Trophoblast cell (in vitro differentiated cells and primary cell): ENCODE measurements at regions not wholly inside any gene's neighbourhood (a gene's known extent, or its start where the extent isn't known, plus 50 kb on each side); places are given as distances from the start of the nearest gene placed in this dataset.

Source experiments
- DNase-seq, 2 donors: peaks; one replicate each; pipeline ENCODE4 v3.0.0-alpha.2; 2016
- H2AFZ ChIP-seq: 2 replicates; pipeline ENCODE4 v1.6.1; 2013; ENCODE audit warnings: low read length, moderate library complexity, mild to moderate bottlenecking; ENCODE audit not compliant: insufficient read depth, poor library complexity
- H2AK5ac ChIP-seq: 2 replicates; pipeline ENCODE4 v1.6.1; 2013; ENCODE audit warnings: mild to moderate bottlenecking, low read length
- H2BK120ac ChIP-seq: 2 replicates; pipeline ENCODE4 v1.6.1; 2013; ENCODE audit warnings: low read length, mild to moderate bottlenecking, moderate library complexity; ENCODE audit not compliant: insufficient read depth, poor library complexity
- H2BK12ac ChIP-seq: 2 replicates; pipeline ENCODE4 v1.6.1; 2013; ENCODE audit warnings: mild to moderate bottlenecking, low read length, moderate library complexity
- H2BK5ac ChIP-seq: 2 replicates; pipeline ENCODE4 v1.6.1; 2013; ENCODE audit warnings: low read length, low read depth, moderate library complexity, mild to moderate bottlenecking; ENCODE audit not compliant: poor library complexity
- H3K14ac ChIP-seq: 2 replicates; pipeline ENCODE4 v1.6.1; 2013; ENCODE audit warnings: mild to moderate bottlenecking, low read length
- H3K18ac ChIP-seq: 2 replicates; pipeline ENCODE4 v1.6.1; 2013; ENCODE audit warnings: mild to moderate bottlenecking, low read length
- H3K23ac ChIP-seq: 2 replicates; pipeline ENCODE4 v1.6.1; 2013; ENCODE audit warnings: low read length
- H3K27ac ChIP-seq: 2 replicates; pipeline ENCODE4 v1.5.1; 2013; ENCODE audit warnings: low read depth, mild to moderate bottlenecking, inconsistent platforms, low read length, moderate library complexity
- H3K27me3 ChIP-seq: 2 replicates; pipeline ENCODE4 v1.6.1; 2013; ENCODE audit warnings: inconsistent platforms, mild to moderate bottlenecking, low read length, moderate library complexity; ENCODE audit not compliant: insufficient read depth
- H3K36me3 ChIP-seq, 2 experiments: 1 replicate in 1 of 2; 2 replicates in 1 of 2; pipeline ENCODE4 v1.6.1; 2013; ENCODE audit warnings: low read length in 2 of 2, mild to moderate bottlenecking in 2 of 2, moderate library complexity in 1 of 2; ENCODE audit not compliant: insufficient read depth in 2 of 2, control insufficient read depth in 1 of 2
- H3K4ac ChIP-seq: 2 replicates; pipeline ENCODE4 v1.6.1; 2013; ENCODE audit warnings: low read depth, mild to moderate bottlenecking, low read length, moderate library complexity
- H3K4me1 ChIP-seq, 2 experiments: 1 replicate in 1 of 2; 2 replicates in 1 of 2; pipeline ENCODE4 v1.6.1; 2013; ENCODE audit warnings: low read length in 2 of 2, mild to moderate bottlenecking in 2 of 2, moderate library complexity in 1 of 2; ENCODE audit not compliant: insufficient read depth in 2 of 2, control insufficient read depth in 1 of 2
- H3K4me2 ChIP-seq: 2 replicates; pipeline ENCODE4 v1.6.1; 2013; ENCODE audit warnings: inconsistent platforms, mild to moderate bottlenecking, low read length, moderate library complexity
- H3K4me3 ChIP-seq: 2 replicates; pipeline ENCODE4 v1.5.1; 2013; ENCODE audit warnings: mild to moderate bottlenecking, low read depth, low read length, inconsistent platforms
- H3K79me1 ChIP-seq: one replicate; pipeline ENCODE4 v1.6.1; 2013; ENCODE audit warnings: low read length
- H3K79me2 ChIP-seq: 2 replicates; pipeline ENCODE4 v1.6.1; 2013; ENCODE audit warnings: low read length, mild to moderate bottlenecking; ENCODE audit not compliant: control insufficient read depth, insufficient read depth, poor library complexity
- H3K9ac ChIP-seq: 2 replicates; pipeline ENCODE4 v1.6.1; 2013; ENCODE audit warnings: mild to moderate bottlenecking, low read length
- H3K9me3 ChIP-seq: 2 replicates; pipeline ENCODE4 v1.6.1; 2013; ENCODE audit warnings: low read depth, mild to moderate bottlenecking, control low read depth, inconsistent platforms, low read length; ENCODE audit not compliant: insufficient read depth
- H4K12ac ChIP-seq: 2 replicates; pipeline ENCODE4 v1.6.1; 2013; ENCODE audit warnings: low read depth, mild to moderate bottlenecking, low read length, moderate library complexity
- H4K8ac ChIP-seq: 2 replicates; pipeline ENCODE4 v1.6.1; 2013; ENCODE audit warnings: low read depth, mild to moderate bottlenecking, low read length, moderate library complexity
- H4K91ac ChIP-seq: one replicate; pipeline ENCODE4 v1.6.1; 2013; ENCODE audit warnings: low read depth, mild to moderate bottlenecking, low read length, moderate library complexity
- WGBS: extraction: QIAGEN DNeasy Blood & Tissue Kit; methylation state at CpG from one replicate; pipeline ENCODE4 v1.1.7; 2013; ENCODE audit warnings: missing lambda C conversion rate; ENCODE audit not compliant: insufficient read length, insufficient coverage; ENCODE audit errors: extremely low coverage; 5-methylcytosine and 5-hydroxymethylcytosine counted together

DNA sequence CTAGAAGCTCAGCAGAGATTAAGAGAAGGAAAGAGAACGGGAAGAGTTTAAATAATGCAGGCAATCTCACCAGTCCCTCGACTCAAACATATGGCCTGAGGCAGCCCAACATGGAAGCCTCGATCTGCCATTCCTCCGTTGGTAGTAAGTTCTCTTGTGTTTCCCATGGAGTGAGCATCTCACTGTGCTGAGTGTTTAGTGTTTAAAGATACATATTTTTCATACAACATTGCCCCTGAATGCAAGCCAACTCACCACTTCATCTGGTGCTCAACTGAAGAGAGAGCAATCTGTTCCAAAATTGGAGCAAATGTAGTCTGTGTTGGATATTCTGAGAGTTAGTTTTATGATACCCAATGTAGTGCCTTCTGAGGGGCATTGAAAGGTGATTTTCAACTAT is 171.5 kb upstream of the ATP10B start:
- Histone ChIP-seq H3K27me3 (no peaks in the 10 kb centered on the region), H2BK5ac (no peak overlapping the region), H3K9me3 (no peaks in the 10 kb centered on the region), H2AFZ (no peak overlapping the region), H2AK5ac (no peak overlapping the region), H3K4me1 (no peaks in the 10 kb centered on the region), H3K36me3 (no peaks in the 10 kb centered on the region), H3K4ac (no peak overlapping the region), H3K79me1 (no peaks in the 10 kb centered on the region), H4K8ac (no peak overlapping the region), H4K91ac (no peak overlapping the region), H4K12ac (no peak overlapping the region), H2BK120ac (no peak overlapping the region), H3K4me3 (no peak overlapping the region), H3K27ac (no peak overlapping the region), H3K4me2 (no peak overlapping the region), H3K9ac (no peak overlapping the region), H3K18ac (no peak overlapping the region), H2BK12ac (no peak overlapping the region), H3K23ac (no peak overlapping the region), H3K14ac (no peak overlapping the region), H3K79me2 (no peaks in the 10 kb centered on the region)
- WGBS: no CpG with 5 or more reads among the region's 4 CpGs
- no peak for DNase-seq

DNA sequence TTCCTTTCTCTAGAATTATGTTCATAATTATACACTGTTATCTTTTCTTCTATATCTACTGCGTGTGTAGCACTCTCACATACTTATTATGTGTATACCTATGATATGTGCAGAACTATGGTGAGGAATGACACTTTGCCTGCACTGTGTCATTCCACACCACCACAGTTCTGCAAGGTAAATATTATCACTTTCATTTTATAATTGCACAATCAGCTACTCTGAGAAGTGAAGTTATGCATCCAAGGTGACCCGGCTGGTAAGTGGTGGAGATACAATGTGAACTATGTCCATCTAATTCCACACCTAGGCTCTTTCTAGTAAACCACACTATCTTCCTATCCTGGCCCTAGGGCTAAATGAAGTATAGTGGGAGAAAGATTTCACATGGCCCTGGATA is 170.1 kb upstream of the ATP10B start:
- no peaks in the 10 kb centered on the region for H3K79me2 ChIP-seq
- no peak overlapping the region for H3K14ac ChIP-seq

DNA sequence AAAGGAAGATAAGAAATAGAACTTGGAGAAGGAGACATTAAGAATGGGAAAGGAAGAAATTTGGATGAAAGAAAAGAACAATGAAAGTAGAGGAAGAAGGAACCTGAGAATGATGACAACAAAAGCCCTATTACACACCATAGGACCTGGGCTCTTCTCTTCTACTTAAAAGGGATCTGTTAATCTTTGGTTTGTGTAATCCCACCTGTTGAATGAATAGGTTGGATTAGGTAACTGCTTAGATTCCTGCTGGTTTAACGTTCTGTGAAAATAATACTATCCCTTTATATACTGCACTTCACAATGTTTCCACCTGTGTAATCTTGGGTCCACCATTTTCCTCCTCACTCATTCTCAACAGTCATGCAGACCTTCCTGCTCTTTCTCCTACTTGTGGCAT is 157.8 kb upstream of the ATP10B start:
- Histone ChIP-seq H3K23ac (no peak overlapping the region), H2BK120ac (no peak overlapping the region), H3K9me3 (peaks cover 4% of the 10 kb centered on the region), H3K27ac (no peak overlapping the region), H3K4ac (no peak overlapping the region), H2BK12ac (no peak overlapping the region), H3K14ac (no peak overlapping the region), H3K27me3 (no peaks in the 10 kb centered on the region), H2BK5ac (no peak overlapping the region), H3K18ac (no peak overlapping the region), H3K4me3 (no peak overlapping the region), H3K4me1 (no peaks in the 10 kb centered on the region), H4K12ac (no peak overlapping the region), H3K4me2 (no peak overlapping the region), H2AFZ (no peak overlapping the region), H2AK5ac (no peak overlapping the region), H4K8ac (no peak overlapping the region), H4K91ac (no peak overlapping the region), H3K9ac (no peak overlapping the region), H3K79me1 (no peaks in the 10 kb centered on the region), H3K36me3 (no peaks in the 10 kb centered on the region), H3K79me2 (no peaks in the 10 kb centered on the region)
- DNase-seq: no peak
- WGBS: no CpG with 5 or more reads among the region's 1 CpG

More for the DNA sequence above, 170.1 kb upstream of the ATP10B start:
- H3K9ac ChIP-seq: no peak overlapping the region
- H2BK5ac ChIP-seq: no peak overlapping the region
- H3K4me3 ChIP-seq: no peak overlapping the region
- no peak overlapping the region for H2AFZ ChIP-seq
- H2BK12ac ChIP-seq: no peak overlapping the region
- H4K91ac ChIP-seq: no peak overlapping the region
- no CpG with 5 or more reads among the region's 2 CpGs for WGBS
- no peaks in the 10 kb centered on the region for H3K4me1 ChIP-seq
- H2AK5ac ChIP-seq: no peak overlapping the region
- H3K4me2 ChIP-seq: no peak overlapping the region
- H3K79me1 ChIP-seq: no peaks in the 10 kb centered on the region
- H3K18ac ChIP-seq: no peak overlapping the region
- H3K9me3 ChIP-seq: no peaks in the 10 kb centered on the region
- no peak overlapping the region for H4K8ac ChIP-seq
- H3K23ac ChIP-seq: no peak overlapping the region
- no peak overlapping the region for H2BK120ac ChIP-seq
- H3K4ac ChIP-seq: no peak overlapping the region
- H3K36me3 ChIP-seq: no peaks in the 10 kb centered on the region
- H4K12ac ChIP-seq: no peak overlapping the region
- no peak overlapping the region for H3K27ac ChIP-seq
- peak; percentile 61 to 91 for DNase-seq
- H3K27me3 ChIP-seq: no peaks in the 10 kb centered on the region

DNA sequence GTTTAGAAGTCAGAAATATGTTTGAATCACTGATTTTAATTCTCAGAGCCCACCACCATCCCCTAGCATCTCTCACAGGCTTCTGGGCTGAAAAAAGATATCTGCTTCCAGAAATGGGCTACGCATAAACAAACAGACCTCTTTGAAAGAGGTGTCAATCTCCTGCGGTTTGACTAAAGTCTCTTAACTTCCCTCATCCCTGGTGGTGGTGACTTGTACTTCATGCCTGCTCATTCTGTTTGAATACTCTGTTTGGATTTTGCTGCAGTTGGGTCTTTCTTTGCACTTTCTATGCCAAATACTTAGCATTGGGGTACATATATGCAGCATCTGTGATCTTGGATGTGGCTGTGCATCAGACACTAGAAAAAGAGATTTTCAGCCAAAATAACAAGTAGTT is 157.2 kb upstream of the ATP10B start:
- WGBS: no CpG with 5 or more reads among the region's 2 CpGs
- Histone ChIP-seq H3K9ac (no peak overlapping the region), H2BK12ac (no peak overlapping the region)

More for the DNA sequence above, 157.2 kb upstream of the ATP10B start:
- Histone ChIP-seq H4K8ac (no peak overlapping the region), H4K12ac (no peak overlapping the region), H3K4me3 (no peak overlapping the region), H3K4ac (no peak overlapping the region), H3K14ac (no peak overlapping the region), H3K79me1 (no peaks in the 10 kb centered on the region), H2BK120ac (no peak overlapping the region), H2BK5ac (no peak overlapping the region), H3K9me3 (peaks cover 4% of the 10 kb centered on the region), H4K91ac (no peak overlapping the region), H2AK5ac (no peak overlapping the region), H3K23ac (no peak overlapping the region), H3K36me3 (no peaks in the 10 kb centered on the region), H3K4me1 (no peaks in the 10 kb centered on the region), H3K27me3 (no peaks in the 10 kb centered on the region), H3K4me2 (no peak overlapping the region), H3K27ac (no peak overlapping the region), H3K18ac (no peak overlapping the region), H3K79me2 (no peaks in the 10 kb centered on the region), H2AFZ (no peak overlapping the region)
- no peak for DNase-seq
